ENCODE measurements at regions not wholly inside any gene's neighbourhood (a gene's known extent, or its start where the extent isn't known, plus 50 kb on each side); places are given as distances from the start of the nearest gene placed in this dataset.

GRCh38 chr2:53108246-53108645 lies 659.4 kb upstream of the CHAC2 start:
- DNase-seq, result no peak
- POLR2A ChIA-PET, result no interaction called here
- no peak overlapping the region for H3K27ac Mint-ChIP-seq
- no peaks in the 10 kb centered on the region for H3K36me3 Mint-ChIP-seq
- H3K27me3 Mint-ChIP-seq, result no peaks in the 10 kb centered on the region
- H3K9me3 Mint-ChIP-seq, result peaks cover 0 to 18% (median 6%) of the 10 kb centered on the region in 9 donors
- H3K4me1 Mint-ChIP-seq, result no peaks in the 10 kb centered on the region
- no peak for ATAC-seq
- no peak overlapping the region for H3K4me3 Mint-ChIP-seq

GRCh38 chr2:53104263-53104662 lies 663.3 kb upstream of the CHAC2 start:
- no peak for DNase-seq
- Mint-ChIP-seq H3K4me1 (no peaks in the 10 kb centered on the region), H3K4me3 (no peak overlapping the region), H3K36me3 (no peaks in the 10 kb centered on the region), H3K27me3 (no peaks in the 10 kb centered on the region), H3K9me3 (peaks cover 0 to 14% (median 2%) of the 10 kb centered on the region in 9 donors), H3K27ac (no peak overlapping the region)
- ATAC-seq, result no peak
- POLR2A ChIA-PET, result no interaction called here

- Mint-ChIP-seq H3K4me1 (no peaks in the 10 kb centered on the region), H3K27ac (no peak overlapping the region), H3K27me3 (no peaks in the 10 kb centered on the region), H3K4me3 (no peak overlapping the region), H3K9me3 (peaks cover 0 to 14% (median 2%) of the 10 kb centered on the region in 9 donors), H3K36me3 (no peaks in the 10 kb centered on the region)
- ATAC-seq (no peak), DNase-seq (no peak)
- POLR2A ChIA-PET, result no interaction called here
Observed at GRCh38 chr2:53103679-53104078, 663.9 kb upstream of the CHAC2 start.

- peaks cover 0 to 3% (median 0%) of the 10 kb centered on the region in 9 donors for H3K9me3 Mint-ChIP-seq
- no peak for ATAC-seq
- POLR2A ChIA-PET, result no interaction called here
- no peaks in the 10 kb centered on the region for H3K4me1 Mint-ChIP-seq
- H3K27ac Mint-ChIP-seq, result no peak overlapping the region
- H3K36me3 Mint-ChIP-seq, result no peaks in the 10 kb centered on the region
- no peak overlapping the region for H3K4me3 Mint-ChIP-seq
- no peaks in the 10 kb centered on the region for H3K27me3 Mint-ChIP-seq
- DNase-seq, result no peak
Observed at GRCh38 chr2:53098696-53099078, 668.9 kb upstream of the CHAC2 start.

- Mint-ChIP-seq H3K4me1 (no peaks in the 10 kb centered on the region), H3K4me3 (no peak overlapping the region), H3K27me3 (no peaks in the 10 kb centered on the region), H3K36me3 (no peaks in the 10 kb centered on the region), H3K27ac (no peak overlapping the region), H3K9me3 (peaks cover 0 to 2% (median 0%) of the 10 kb centered on the region in 9 donors)
- POLR2A ChIA-PET, result no interaction called here
- DNase-seq (no peak), ATAC-seq (no peak)
Observed at GRCh38 chr2:53096351-53096750, 671.3 kb upstream of the CHAC2 start.

GRCh38 chr2:53095664-53096063 lies 671.9 kb upstream of the CHAC2 start:
- ATAC-seq (no peak), DNase-seq (no peak)
- Mint-ChIP-seq H3K9me3 (peaks cover 0 to 2% (median 0%) of the 10 kb centered on the region in 9 donors), H3K4me3 (no peak overlapping the region), H3K4me1 (no peaks in the 10 kb centered on the region), H3K36me3 (no peaks in the 10 kb centered on the region), H3K27me3 (no peaks in the 10 kb centered on the region), H3K27ac (no peak overlapping the region)
- POLR2A ChIA-PET, result no interaction called here

GRCh38 chr2:53095227-53095626 lies 672.4 kb upstream of the CHAC2 start:
- H3K9me3 Mint-ChIP-seq, result peaks cover 0 to 5% (median 2%) of the 10 kb centered on the region in 9 donors
- H3K36me3 Mint-ChIP-seq, result peaks cover 0 to 2% (median 0%) of the 10 kb centered on the region in 3 donors
- H3K27ac Mint-ChIP-seq, result no peak overlapping the region
- no peaks in the 10 kb centered on the region for H3K4me1 Mint-ChIP-seq
- H3K27me3 Mint-ChIP-seq, result no peaks in the 10 kb centered on the region
- DNase-seq (no peak), ATAC-seq (no peak)
- POLR2A ChIA-PET, result no interaction called here
- no peak overlapping the region for H3K4me3 Mint-ChIP-seq

GRCh38 chr2:53093355-53093754 lies 674.2 kb upstream of the CHAC2 start:
- H3K4me3 Mint-ChIP-seq, result no peak overlapping the region
- H3K36me3 Mint-ChIP-seq, result peaks cover 0 to 3% (median 0%) of the 10 kb centered on the region in 3 donors
- no peaks in the 10 kb centered on the region for H3K4me1 Mint-ChIP-seq
- ATAC-seq (no peak), DNase-seq (no peak)
- no peak overlapping the region for H3K27ac Mint-ChIP-seq
- H3K9me3 Mint-ChIP-seq, result peaks cover 0 to 7% (median 2%) of the 10 kb centered on the region in 9 donors
- H3K27me3 Mint-ChIP-seq, result no peaks in the 10 kb centered on the region
- POLR2A ChIA-PET, result no interaction called here

GRCh38 chr2:53091183-53091582 lies 676.4 kb upstream of the CHAC2 start:
- no peak overlapping the region for H3K4me3 Mint-ChIP-seq
- H3K27ac Mint-ChIP-seq, result no peak overlapping the region
- H3K36me3 Mint-ChIP-seq, result peaks cover 0 to 3% (median 0%) of the 10 kb centered on the region in 3 donors
- no peaks in the 10 kb centered on the region for H3K27me3 Mint-ChIP-seq
- ATAC-seq (no peak), DNase-seq (no peak)
- H3K9me3 Mint-ChIP-seq, result peaks cover 0 to 8% (median 3%) of the 10 kb centered on the region in 9 donors
- no peaks in the 10 kb centered on the region for H3K4me1 Mint-ChIP-seq
- POLR2A ChIA-PET, result no interaction called here

GRCh38 chr2:53087874-53088461 lies 679.6 kb upstream of the CHAC2 start:
- H3K4me3 Mint-ChIP-seq, result no peak overlapping the region
- peaks cover 0 to 11% (median 6%) of the 10 kb centered on the region in 9 donors for H3K9me3 Mint-ChIP-seq
- POLR2A ChIA-PET, result no interaction called here

GRCh38 chr2:53087262-53087873 lies 680.2 kb upstream of the CHAC2 start:
- no peak for ATAC-seq
- Mint-ChIP-seq H3K9me3 (peaks cover 0 to 12% (median 7%) of the 10 kb centered on the region in 9 donors), H3K27ac (no peak overlapping the region), H3K27me3 (no peaks in the 10 kb centered on the region), H3K36me3 (peaks cover 0 to 3% (median 0%) of the 10 kb centered on the region in 3 donors), H3K4me3 (no peak overlapping the region), H3K4me1 (no peaks in the 10 kb centered on the region)
- POLR2A ChIA-PET, result no interaction called here
- DNase-seq, result no peak

More at GRCh38 chr2:53087874-53088461, 679.6 kb upstream of the CHAC2 start:
- Mint-ChIP-seq H3K36me3 (peaks cover 0 to 3% (median 0%) of the 10 kb centered on the region in 3 donors), H3K27ac (no peak overlapping the region), H3K27me3 (no peaks in the 10 kb centered on the region), H3K4me1 (no peaks in the 10 kb centered on the region)
- no peak for ATAC-seq
- no peak for DNase-seq

- DNase-seq (no peak), ATAC-seq (no peak)
- H3K4me3 Mint-ChIP-seq, result no peak overlapping the region
- POLR2A ChIA-PET, result no interaction called here
- no peaks in the 10 kb centered on the region for H3K27me3 Mint-ChIP-seq
- no peaks in the 10 kb centered on the region for H3K36me3 Mint-ChIP-seq
- peaks cover 2 to 48% (median 21%) of the 10 kb centered on the region in 9 donors for H3K9me3 Mint-ChIP-seq
- no peak overlapping the region for H3K27ac Mint-ChIP-seq
- H3K4me1 Mint-ChIP-seq, result no peaks in the 10 kb centered on the region
Observed at GRCh38 chr2:53077413-53077812, 690.2 kb upstream of the CHAC2 start.

GRCh38 chr2:53075760-53076159 lies 691.8 kb upstream of the CHAC2 start:
- no peak for ATAC-seq
- POLR2A ChIA-PET, result no interaction called here
- H3K4me3 Mint-ChIP-seq, result no peak overlapping the region
- no peak for DNase-seq
- no peaks in the 10 kb centered on the region for H3K4me1 Mint-ChIP-seq
- H3K9me3 Mint-ChIP-seq, result peaks cover 0 to 33% (median 11%) of the 10 kb centered on the region in 9 donors
- H3K36me3 Mint-ChIP-seq, result no peaks in the 10 kb centered on the region
- H3K27ac Mint-ChIP-seq, result no peak overlapping the region
- H3K27me3 Mint-ChIP-seq, result no peaks in the 10 kb centered on the region

- Mint-ChIP-seq H3K36me3 (no peaks in the 10 kb centered on the region), H3K27me3 (no peaks in the 10 kb centered on the region), H3K9me3 (peaks cover 0 to 14% (median 4%) of the 10 kb centered on the region in 9 donors), H3K27ac (no peak overlapping the region), H3K4me1 (no peaks in the 10 kb centered on the region), H3K4me3 (no peak overlapping the region)
- ATAC-seq (no peak), DNase-seq (no peak)
- POLR2A ChIA-PET, result no interaction called here
Observed at GRCh38 chr2:53067533-53067932, 700.1 kb upstream of the CHAC2 start.

All from naive thymus-derived CD8-positive, alpha-beta T cell (primary cell).